H1 (cell line): ENCODE measurements at regions not wholly inside any gene's neighbourhood (a gene's known extent, or its start where the extent isn't known, plus 50 kb on each side); places are given as distances from the start of the nearest gene placed in this dataset.
A peak's percentile ranks its signal among the peaks of the same experiment; 100 is the strongest.

Experiments used
- CTCF ChIA-PET: fragments of 300-600 bp; sonication (Branson Sonifier 250); formaldehyde crosslinking; loops from one replicate; lab custom pipeline; 2021; ENCODE audit not compliant: partially characterized antibody; lab: Charles Lee
- POLR2A ChIA-PET: fragments of 300-600 bp; sonication (Branson Sonifier 250); formaldehyde crosslinking; loops from one replicate; lab custom pipeline; 2021; ENCODE audit warnings: inconsistent platforms; ENCODE audit not compliant: partially characterized antibody; lab: Charles Lee
- DNase-seq, 2 experiments: peaks; one replicate each; pipeline versions ENCODE4 v3.0.0 to v3.0.0-alpha.2; 2010 to 2022; ENCODE audit warnings: low spot score in 2 of 2, low read depth in 1 of 2, mixed read lengths in 1 of 2
- FAIRE-seq: peaks from 2 replicates; lab custom pipeline; 2011; peaks lifted over from hg19 to GRCh38; lab: Jason Lieb, UNC
- H2AFZ ChIP-seq: 2 replicates; pipeline ENCODE4 v1.8.1; 2012; ENCODE audit warnings: low read length, inconsistent platforms
- H2AK5ac ChIP-seq: 2 replicates; pipeline ENCODE4 v1.6.1; 2013; ENCODE audit warnings: low read depth, low read length
- H2BK120ac ChIP-seq: replicated peaks from 2 replicates; pipeline ENCODE3; 2013; ENCODE audit warnings: low read depth, low read length, inconsistent platforms
- H2BK12ac ChIP-seq: 2 replicates; pipeline ENCODE4 v1.6.1; 2013; ENCODE audit warnings: low read depth, low read length
- H2BK15ac ChIP-seq: 2 replicates; pipeline ENCODE4 v1.6.1; 2013; ENCODE audit warnings: low read length
- H2BK20ac ChIP-seq: 2 replicates; pipeline ENCODE4 v1.6.1; 2013; ENCODE audit warnings: low read length
- H2BK5ac ChIP-seq: 2 replicates; pipeline ENCODE4 v1.6.1; 2013; ENCODE audit warnings: low read depth, low read length
- H3K14ac ChIP-seq: 2 replicates; pipeline ENCODE4 v1.6.1; 2013; ENCODE audit warnings: inconsistent platforms; ENCODE audit not compliant: insufficient read length
- H3K18ac ChIP-seq: 2 replicates; pipeline ENCODE4 v1.6.1; 2013; ENCODE audit warnings: low read length; ENCODE audit errors: extremely low read depth
- H3K23ac ChIP-seq: 2 replicates; pipeline ENCODE4 v1.6.1; 2013; ENCODE audit warnings: inconsistent platforms; ENCODE audit not compliant: insufficient read length
- H3K23me2 ChIP-seq: 2 replicates; pipeline ENCODE4 v1.6.1; 2013; ENCODE audit warnings: low read depth, low read length
- H3K27ac ChIP-seq: 2 replicates; pipeline ENCODE4 v1.6.1; 2011; ENCODE audit warnings: low read depth, low read length, inconsistent platforms
- H3K27me3 ChIP-seq, 4 experiments: replicated peaks in 1 of 4; 1 replicate in 1 of 4; 2 replicates in 3 of 4; pipeline versions ENCODE4 v1.6.1 to v1.8.1; 2011 to 2013; ENCODE audit warnings: low read length in 3 of 4, mild to moderate bottlenecking in 3 of 4, inconsistent platforms in 2 of 4, mixed read lengths in 2 of 4, moderate library complexity in 1 of 4; ENCODE audit not compliant: control insufficient read depth in 3 of 4, insufficient read depth in 3 of 4; ENCODE audit errors: extremely low read depth in 1 of 4
- H3K36me3 ChIP-seq, 4 experiments: 2 replicates each; pipeline versions ENCODE4 v1.6.1 to v1.8.1; 2011 to 2013; ENCODE audit warnings: mild to moderate bottlenecking in 4 of 4, low read length in 3 of 4, moderate library complexity in 2 of 4, control low read depth in 1 of 4, inconsistent platforms in 1 of 4; ENCODE audit not compliant: insufficient read depth in 4 of 4, control insufficient read depth in 2 of 4
- H3K4ac ChIP-seq: replicated peaks from 2 replicates; pipeline ENCODE3; 2013; ENCODE audit warnings: low read length, low read depth, mixed read lengths, inconsistent platforms; ENCODE audit not compliant: insufficient read length
- H3K4me1 ChIP-seq, 4 experiments: replicated peaks in 1 of 4; 1 replicate in 1 of 4; 2 replicates in 3 of 4; pipeline versions ENCODE4 v1.6.1 to v1.8.1; 2011 to 2013; ENCODE audit warnings: low read length in 3 of 4, inconsistent platforms in 2 of 4, mixed read lengths in 1 of 4; ENCODE audit not compliant: insufficient read depth in 4 of 4, control insufficient read depth in 3 of 4
- H3K4me2 ChIP-seq, 2 experiments: 2 replicates each; pipeline versions ENCODE4 v1.6.1 to v1.8.1; 2011 to 2013; ENCODE audit warnings: low read depth in 2 of 2, low read length in 2 of 2, control low read depth in 1 of 2, inconsistent platforms in 1 of 2, mild to moderate bottlenecking in 1 of 2; ENCODE audit not compliant: insufficient read depth in 1 of 2
- H3K4me3 ChIP-seq, 4 experiments: fragments of 200-600, 300-600 bp in 1 of 4; sonication (generic), shearing (Covaris generic), sonication (Bioruptor Twin) in 1 of 4; 2 replicates each; pipeline versions ENCODE4 v1.5.1 to v1.8.1; 2011 to 2016; ENCODE audit warnings: low read length in 4 of 4, low read depth in 3 of 4, control low read depth in 2 of 4, inconsistent platforms in 2 of 4, mild to moderate bottlenecking in 2 of 4, mixed read lengths in 1 of 4, moderate library complexity in 1 of 4; ENCODE audit not compliant: insufficient read depth in 2 of 4; ENCODE audit errors: extremely low read depth in 1 of 4
- H3K56ac ChIP-seq: replicated peaks from 2 replicates; pipeline ENCODE3; 2013; ENCODE audit warnings: low read depth, mild to moderate bottlenecking, mixed read lengths, low read length, inconsistent platforms; ENCODE audit not compliant: insufficient read length
- H3K79me1 ChIP-seq: 2 replicates; pipeline ENCODE4 v1.6.1; 2013; ENCODE audit warnings: low read depth, low read length, control low read depth
- H3K79me2 ChIP-seq, 2 experiments: 2 replicates each; pipeline versions ENCODE4 v1.6.1 to v1.8.1; 2012 to 2013; ENCODE audit warnings: low read length in 2 of 2, mild to moderate bottlenecking in 2 of 2, inconsistent platforms in 1 of 2; ENCODE audit not compliant: insufficient read depth in 2 of 2, control insufficient read depth in 1 of 2
- H3K9ac ChIP-seq, 4 experiments: replicated peaks in 1 of 4; 1 replicate in 1 of 4; 2 replicates in 3 of 4; pipeline versions ENCODE4 v1.6.1 to v1.8.1; 2011 to 2013; ENCODE audit warnings: low read depth in 3 of 4, low read length in 3 of 4, control low read depth in 2 of 4, mild to moderate bottlenecking in 2 of 4, moderate library complexity in 2 of 4, inconsistent platforms in 1 of 4; ENCODE audit errors: extremely low read depth in 1 of 4
- H3K9me3 ChIP-seq, 2 experiments: 2 replicates each; pipeline versions ENCODE4 v1.6.1 to v1.8.1; 2012 to 2013; ENCODE audit warnings: mild to moderate bottlenecking in 2 of 2, moderate library complexity in 2 of 2, control low read depth in 1 of 2, inconsistent platforms in 1 of 2, low read depth in 1 of 2, low read length in 1 of 2, mixed read lengths in 1 of 2; ENCODE audit not compliant: insufficient read depth in 2 of 2
- H4K20me1 ChIP-seq, 2 experiments: replicated peaks in 1 of 2; 2 replicates each; pipeline versions ENCODE3 to v1.8.1; 2011 to 2013; ENCODE audit warnings: inconsistent platforms in 2 of 2, low read length in 2 of 2, mild to moderate bottlenecking in 1 of 2; ENCODE audit not compliant: insufficient read depth in 2 of 2, control insufficient read depth in 1 of 2
- H4K5ac ChIP-seq: 2 replicates; pipeline ENCODE4 v1.6.1; 2013; ENCODE audit warnings: low read length, low read depth, mixed read lengths, inconsistent platforms; ENCODE audit not compliant: insufficient read length
- H4K8ac ChIP-seq: 2 replicates; pipeline ENCODE4 v1.8.0; 2013; ENCODE audit warnings: mild to moderate bottlenecking, moderate library complexity, low read length, inconsistent platforms; ENCODE audit not compliant: insufficient read depth; ENCODE audit errors: extremely low read depth
- H4K91ac ChIP-seq: replicated peaks from 2 replicates; pipeline ENCODE3; 2013; ENCODE audit warnings: low read length, mixed read lengths, inconsistent platforms; ENCODE audit not compliant: insufficient read length
- CEBPB ChIP-seq: IDR thresholded peaks from 2 replicates; pipeline ENCODE4 v1.6.1; 2012; ENCODE audit warnings: low read depth, low read length
- JUN ChIP-seq: IDR thresholded peaks from 2 replicates; pipeline ENCODE4 v1.6.1; 2011; ENCODE audit warnings: low read depth, mild to moderate bottlenecking, improper control_type of control experiment, low read length
- KDM4A ChIP-seq: IDR thresholded peaks from one replicate; pipeline ENCODE4 v1.7.1; 2012; ENCODE audit warnings: low read depth, mild to moderate bottlenecking, moderate library complexity, low read length, inconsistent platforms; ENCODE audit not compliant: severe bottlenecking
- POLR2AphosphoS5 ChIP-seq: IDR thresholded peaks from 2 replicates; pipeline ENCODE4 v1.6.1; 2011; ENCODE audit warnings: low read depth, low read length
- RAD21 ChIP-seq, 2 experiments: IDR thresholded peaks in 1 of 2; conservative IDR thresholded peaks in 1 of 2; 2 replicates each; pipeline ENCODE4 v1.6.1; 2011; ENCODE audit warnings: low read depth in 2 of 2, low read length in 2 of 2, improper control_type of control experiment in 1 of 2, inconsistent platforms in 1 of 2, mild to moderate bottlenecking in 1 of 2, moderate library complexity in 1 of 2
- RFX5 ChIP-seq: IDR thresholded peaks from 2 replicates; pipeline ENCODE4 v1.6.1; 2011; ENCODE audit warnings: low read depth, low read length, improper control_type of control experiment, borderline replicate concordance
- TAF7 ChIP-seq: optimal IDR thresholded peaks from 2 replicates; pipeline ENCODE3; 2011; ENCODE audit warnings: low read depth, mild to moderate bottlenecking, inconsistent platforms, low read length, moderate library complexity, borderline replicate concordance
- USF2 ChIP-seq: IDR thresholded peaks from 2 replicates; pipeline ENCODE4 v1.6.1; 2011; ENCODE audit warnings: low read length, improper control_type of control experiment
- WGBS, 2 experiments: shearing (Covaris generic) in 1 of 2; methylation state at CpG; one replicate each; pipeline versions ENCODE4 v1.1.6 to v1.1.7; 2013 to 2015; ENCODE audit warnings: low lambda C conversion rate in 2 of 2, mixed read lengths in 2 of 2, inconsistent platforms in 1 of 2, low coverage in 1 of 2, missing lambda C conversion rate in 1 of 2; ENCODE audit not compliant: insufficient replicate concordance in 2 of 2, insufficient coverage in 1 of 2, insufficient read length in 1 of 2; ENCODE audit errors: extremely low coverage in 1 of 2, missing lambda C conversion rate in 1 of 2; 5-methylcytosine and 5-hydroxymethylcytosine counted together
- TF ChIP-seq, protein P1 (sequence below): IDR thresholded peaks from 2 replicates; pipeline ENCODE4 v1.6.1; 2012; ENCODE audit warnings: low read length, inconsistent platforms

DNA sequence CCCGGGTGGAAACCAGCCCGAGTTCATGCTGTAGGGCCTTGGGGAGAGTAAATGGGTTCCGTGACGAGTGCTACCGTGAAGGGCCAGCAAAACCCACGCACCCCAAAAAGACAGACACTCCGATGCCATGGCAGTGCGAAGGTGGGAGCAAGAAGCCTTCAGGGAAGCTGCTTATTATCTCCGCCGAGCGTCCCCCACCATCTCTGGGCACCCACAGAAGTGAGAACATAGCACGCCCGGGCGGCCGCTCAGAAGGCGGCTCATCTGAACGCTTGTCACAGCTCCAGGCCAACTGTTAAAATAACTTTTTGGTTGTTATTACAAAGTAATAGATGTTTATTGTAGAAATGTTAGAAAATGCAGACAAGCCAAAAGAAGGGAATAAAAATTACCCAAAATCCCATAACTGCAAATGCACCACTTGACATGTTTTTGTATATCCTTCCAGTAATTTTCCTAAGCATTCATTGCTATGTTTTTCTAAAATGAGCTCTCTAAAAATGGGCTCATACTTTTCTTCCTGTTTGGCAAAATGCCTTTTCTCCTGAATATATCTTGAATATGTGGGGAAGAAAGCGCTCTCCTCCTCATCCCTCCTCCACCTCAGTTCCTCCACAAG is 234.9 kb downstream of the NPHP4 start:
- DNase-seq = no peak
- no peak overlapping the region for H4K5ac ChIP-seq
- H4K20me1 ChIP-seq = no peaks in the 10 kb centered on the region
- H3K4me2 ChIP-seq = no peak overlapping the region
- H4K8ac ChIP-seq = no peak overlapping the region; the same call in 1 of the 2 replicates
- H3K4me3 ChIP-seq = no peak overlapping the region
- no peak overlapping the region for H2AK5ac ChIP-seq
- H2BK5ac ChIP-seq = 0 out of 2 replicates have a peak overlapping the region, but pooled peaks have one; percentile 35
- no peak overlapping the region for H3K14ac ChIP-seq
- POLR2A ChIA-PET = no interaction called here
- H3K18ac ChIP-seq = no peak overlapping the region
- H3K36me3 ChIP-seq = no peaks in the 10 kb centered on the region
- WGBS, 2 experiments = 92% methylated on average over 18 of the region's 18 CpGs; no CpG with 5 or more reads in 1 of the 2 experiments
- peaks cover 2 to 4% (median 3%) of the 10 kb centered on the region in 4 experiments; a peak in 4 of 7 replicates for H3K4me1 ChIP-seq
- H3K9ac ChIP-seq = no peak overlapping the region
- 0 out of 2 replicates have a peak overlapping the region, but pooled peaks have one; percentile 16 for H2BK15ac ChIP-seq
- H3K79me1 ChIP-seq = no peaks in the 10 kb centered on the region
- H2AFZ ChIP-seq = no peak overlapping the region
- H3K23me2 ChIP-seq = no peaks in the 10 kb centered on the region
- no peak overlapping the region for H2BK120ac ChIP-seq
- no peak overlapping the region for H3K23ac ChIP-seq
- no peaks in the 10 kb centered on the region; a peak in 1 of 4 replicates for H3K9me3 ChIP-seq
- H3K27ac ChIP-seq = no peak overlapping the region
- no peak overlapping the region for H4K91ac ChIP-seq
- no peaks in the 10 kb centered on the region for H3K79me2 ChIP-seq
- no peak overlapping the region for H2BK20ac ChIP-seq
- 0 out of 2 replicates have a peak overlapping the region, but pooled peaks have one; percentile 1 for H2BK12ac ChIP-seq
- H3K4ac ChIP-seq = no peak overlapping the region
- no peak for FAIRE-seq
- CTCF ChIA-PET = interaction anchor here (0.8 to 3.3 kb wide), 2 partner anchors 12 to 14 kb away, joined by 3 to 21 read pairs; no protein-coding TSS in a partner anchor
- no peak overlapping the region for H3K56ac ChIP-seq
- no peaks in the 10 kb centered on the region for H3K27me3 ChIP-seq
- no peak for TF ChIP-seq KDM4A
- TF ChIP-seq RAD21 (IDR thresholded peaks at IDR 0.05 in 1 of 2, conservative IDR thresholded peaks at IDR 0.05 in 1 of 2; ENCODE audit: low read depth in 2 of 2, low read length in 2 of 2) = no peak
- no peak for TF ChIP-seq CEBPB
- no peak for TF ChIP-seq USF2
- TF ChIP-seq TAF7 = no peak
- TF ChIP-seq, protein P1, sequence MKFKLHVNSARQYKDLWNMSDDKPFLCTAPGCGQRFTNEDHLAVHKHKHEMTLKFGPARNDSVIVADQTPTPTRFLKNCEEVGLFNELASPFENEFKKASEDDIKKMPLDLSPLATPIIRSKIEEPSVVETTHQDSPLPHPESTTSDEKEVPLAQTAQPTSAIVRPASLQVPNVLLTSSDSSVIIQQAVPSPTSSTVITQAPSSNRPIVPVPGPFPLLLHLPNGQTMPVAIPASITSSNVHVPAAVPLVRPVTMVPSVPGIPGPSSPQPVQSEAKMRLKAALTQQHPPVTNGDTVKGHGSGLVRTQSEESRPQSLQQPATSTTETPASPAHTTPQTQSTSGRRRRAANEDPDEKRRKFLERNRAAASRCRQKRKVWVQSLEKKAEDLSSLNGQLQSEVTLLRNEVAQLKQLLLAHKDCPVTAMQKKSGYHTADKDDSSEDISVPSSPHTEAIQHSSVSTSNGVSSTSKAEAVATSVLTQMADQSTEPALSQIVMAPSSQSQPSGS = no peak
- no peak for TF ChIP-seq RFX5
- no peak for TF ChIP-seq JUN
- no peak for TF ChIP-seq POLR2AphosphoS5
